ENCODE measurements at regions not wholly inside any gene's neighbourhood (a gene's known extent, or its start where the extent isn't known, plus 50 kb on each side); places are given as distances from the start of the nearest gene placed in this dataset.

DNA sequence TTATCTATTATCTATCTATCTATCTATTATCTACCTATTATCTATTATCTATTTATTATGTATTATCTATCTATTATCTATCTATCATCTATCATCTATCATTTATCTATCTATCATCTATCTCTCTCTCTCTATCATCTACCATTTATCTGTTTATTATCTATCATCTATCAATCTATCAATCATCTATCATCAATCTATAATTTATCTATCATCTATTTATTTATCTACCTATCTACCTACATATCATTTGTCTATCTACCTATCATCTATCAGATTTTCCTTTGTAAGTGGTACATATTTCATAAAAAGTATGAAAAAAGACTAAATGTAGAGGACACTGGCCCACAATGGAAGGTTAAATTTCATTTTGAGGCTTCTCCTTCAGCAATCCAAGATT lies 212.1 kb upstream of the EXOC2 start:
- TF ChIP-seq SRF (IDR thresholded peaks at IDR 0.05; ENCODE audit: low read depth in 2 of 2, low read length in 2 of 2) (no peak), JUND (IDR thresholded peaks at IDR 0.05; ENCODE audit: low read depth, low read length) (no peak)
- TF ChIP-seq, protein P1, sequence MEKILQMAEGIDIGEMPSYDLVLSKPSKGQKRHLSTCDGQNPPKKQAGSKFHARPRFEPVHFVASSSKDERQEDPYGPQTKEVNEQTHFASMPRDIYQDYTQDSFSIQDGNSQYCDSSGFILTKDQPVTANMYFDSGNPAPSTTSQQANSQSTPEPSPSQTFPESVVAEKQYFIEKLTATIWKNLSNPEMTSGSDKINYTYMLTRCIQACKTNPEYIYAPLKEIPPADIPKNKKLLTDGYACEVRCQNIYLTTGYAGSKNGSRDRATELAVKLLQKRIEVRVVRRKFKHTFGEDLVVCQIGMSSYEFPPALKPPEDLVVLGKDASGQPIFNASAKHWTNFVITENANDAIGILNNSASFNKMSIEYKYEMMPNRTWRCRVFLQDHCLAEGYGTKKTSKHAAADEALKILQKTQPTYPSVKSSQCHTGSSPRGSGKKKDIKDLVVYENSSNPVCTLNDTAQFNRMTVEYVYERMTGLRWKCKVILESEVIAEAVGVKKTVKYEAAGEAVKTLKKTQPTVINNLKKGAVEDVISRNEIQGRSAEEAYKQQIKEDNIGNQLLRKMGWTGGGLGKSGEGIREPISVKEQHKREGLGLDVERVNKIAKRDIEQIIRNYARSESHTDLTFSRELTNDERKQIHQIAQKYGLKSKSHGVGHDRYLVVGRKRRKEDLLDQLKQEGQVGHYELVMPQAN (conservative IDR thresholded peaks at IDR 0.05), result no peak

Measured in GM12878 (cell line).